Fibroblast of lung (primary cell): ENCODE measurements at regions not wholly inside any gene's neighbourhood (a gene's known extent, or its start where the extent isn't known, plus 50 kb on each side); places are given as distances from the start of the nearest gene placed in this dataset.

ENCODE experiments used
- CTCF ChIP-seq, 2 donors: IDR thresholded peaks in 1 of 2; conservative IDR thresholded peaks in 1 of 2; 1 replicate in 1 of 2; 2 replicates in 1 of 2; pipeline ENCODE4 v1.5.1; 2011 to 2012; ENCODE audit warnings: low read length in 2 of 2, control low read depth in 1 of 2, inconsistent platforms in 1 of 2, low read depth in 1 of 2, mild to moderate bottlenecking in 1 of 2
- EZH2 ChIP-seq: IDR thresholded peaks from 2 replicates; pipeline ENCODE4 v1.5.1; 2012; ENCODE audit warnings: low read length, control low read depth, mild to moderate bottlenecking; ENCODE audit errors: missing control alignments

DNA sequence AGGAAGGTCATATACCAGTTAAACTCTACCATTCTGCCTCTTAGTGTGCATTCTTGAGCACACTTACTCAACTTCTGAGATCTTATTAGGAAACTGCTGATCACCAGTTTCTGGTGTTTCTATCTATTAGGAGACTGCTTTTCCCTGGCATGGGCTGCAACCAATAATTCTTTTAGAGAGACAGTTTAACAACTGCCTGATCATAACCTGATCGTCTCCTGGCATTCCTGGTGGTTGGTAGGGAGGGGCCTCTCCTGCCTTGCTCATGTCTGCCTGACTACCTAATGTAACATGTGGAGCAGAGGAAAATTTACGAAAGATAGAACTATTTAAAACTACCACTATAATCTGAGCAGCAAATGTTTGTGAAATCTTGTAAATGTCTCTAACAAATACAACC, 75.3 kb upstream of the MGAT4C start:
- TF ChIP-seq CTCF (conservative IDR thresholded peaks at IDR 0.05 in 1 of 2, IDR thresholded peaks at IDR 0.05 in 1 of 2; ENCODE audit: low read depth in 1 of 2, low read length in 2 of 2) (no peak), EZH2 (no peak)
